GM12891 (cell line): ENCODE measurements at regions not wholly inside any gene's neighbourhood (a gene's known extent, or its start where the extent isn't known, plus 50 kb on each side); places are given as distances from the start of the nearest gene placed in this dataset.

Experiments used
- DNase-seq: peaks from one replicate; pipeline ENCODE4 v3.0.0; 2011; ENCODE audit warnings: low spot score; ENCODE audit not compliant: insufficient read length
- FAIRE-seq: peaks from 2 replicates; lab custom pipeline; 2011; peaks lifted over from hg19 to GRCh38; lab: Jason Lieb, UNC
- PAX5 ChIP-seq: IDR thresholded peaks from 2 replicates; pipeline ENCODE4 v1.6.1; 2011; ENCODE audit warnings: low read length, moderate library complexity, mild to moderate bottlenecking; ENCODE audit not compliant: insufficient read depth, severe bottlenecking
- POLR2A ChIP-seq: IDR thresholded peaks from 2 replicates; pipeline ENCODE4 v1.6.1; 2011; ENCODE audit warnings: low read depth, low read length, control low read depth
- POLR2AphosphoS5 ChIP-seq: IDR thresholded peaks from 2 replicates; pipeline ENCODE4 v1.6.1; 2011; ENCODE audit warnings: low read depth, low read length, control low read depth
- POU2F2 ChIP-seq: IDR thresholded peaks from 2 replicates; pipeline ENCODE4 v1.6.1; 2011; ENCODE audit warnings: low read depth, mild to moderate bottlenecking, control low read depth, low read length, moderate library complexity
- SPI1 ChIP-seq: IDR thresholded peaks from 2 replicates; pipeline ENCODE4 v1.6.1; 2011; ENCODE audit warnings: low read depth, low read length, control low read depth
- TAF1 ChIP-seq: IDR thresholded peaks from 2 replicates; pipeline ENCODE4 v1.6.1; 2011; ENCODE audit warnings: low read depth, low read length, control low read depth

DNA sequence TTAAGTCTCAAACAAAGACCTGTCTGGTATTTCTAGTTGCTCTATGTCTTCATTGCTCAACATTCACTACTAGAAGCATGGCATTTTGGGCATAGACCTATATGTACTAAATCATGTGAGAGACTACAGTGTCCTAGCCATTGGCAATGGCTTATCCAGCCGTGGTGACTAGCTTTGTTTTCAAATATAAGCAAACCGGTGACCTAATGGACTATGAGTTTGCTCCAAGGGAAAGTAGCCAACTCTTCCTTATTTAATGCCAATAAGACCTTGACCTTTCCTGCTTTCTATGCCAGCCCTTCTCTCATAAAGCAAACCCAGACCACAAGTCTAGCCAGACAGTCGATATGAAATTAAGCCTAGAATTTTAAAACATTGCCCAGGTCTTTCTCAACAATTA is 113.7 kb upstream of the CREB1 start:
- no peak for TF ChIP-seq POLR2AphosphoS5
- TF ChIP-seq SPI1: no peak
- TF ChIP-seq POLR2A: no peak
- no peak for DNase-seq
- FAIRE-seq: no peak

DNA sequence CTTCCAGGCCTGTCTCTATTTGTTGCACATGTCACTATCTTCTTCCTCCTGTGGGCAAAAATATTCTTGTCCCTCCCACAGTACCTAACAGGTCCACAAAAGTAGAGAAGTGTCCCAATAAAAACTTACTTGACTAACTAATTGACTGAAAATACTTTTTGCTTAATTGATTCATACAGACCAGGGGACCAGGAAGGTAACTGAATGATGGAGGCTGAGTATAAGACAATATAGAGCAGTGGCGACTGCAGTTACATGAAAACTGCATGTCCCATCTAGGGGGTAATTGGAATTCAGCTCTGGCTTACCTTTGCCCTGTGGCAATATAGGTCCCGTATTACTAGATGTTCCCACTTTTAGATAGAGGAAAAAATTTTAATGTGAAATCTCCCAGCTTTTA is 112.9 kb upstream of the CREB1 start:
- TF ChIP-seq PAX5: no peak
- TF ChIP-seq POU2F2: no peak
- no peak for TF ChIP-seq TAF1
- no peak for TF ChIP-seq POLR2A
- TF ChIP-seq POLR2AphosphoS5: no peak
- no peak for TF ChIP-seq SPI1

DNA sequence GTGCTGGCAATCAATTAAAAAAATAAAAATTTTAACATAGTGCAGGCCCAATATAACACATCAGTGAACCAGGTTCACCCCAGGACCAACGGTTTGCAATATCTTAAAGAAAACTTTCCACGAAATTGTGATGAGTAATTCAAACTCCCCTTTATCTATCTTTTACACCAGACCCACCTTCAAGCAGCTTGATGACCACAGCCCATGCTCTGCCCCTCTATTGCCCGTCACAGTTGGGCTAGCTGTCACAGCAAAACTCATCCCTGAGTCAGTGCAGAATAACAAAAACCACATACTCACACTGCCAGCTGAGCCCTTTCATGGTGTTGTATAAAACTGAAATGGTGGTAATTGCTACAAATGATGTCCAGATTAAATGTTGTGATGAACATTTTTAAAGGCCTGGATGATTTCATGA is 112.5 kb upstream of the CREB1 start:
- DNase-seq: no peak
- FAIRE-seq: peak; percentile 33
- no peak for TF ChIP-seq TAF1

More for the DNA sequence above, 112.9 kb upstream of the CREB1 start:
- no peak for FAIRE-seq
- no peak for DNase-seq

DNA sequence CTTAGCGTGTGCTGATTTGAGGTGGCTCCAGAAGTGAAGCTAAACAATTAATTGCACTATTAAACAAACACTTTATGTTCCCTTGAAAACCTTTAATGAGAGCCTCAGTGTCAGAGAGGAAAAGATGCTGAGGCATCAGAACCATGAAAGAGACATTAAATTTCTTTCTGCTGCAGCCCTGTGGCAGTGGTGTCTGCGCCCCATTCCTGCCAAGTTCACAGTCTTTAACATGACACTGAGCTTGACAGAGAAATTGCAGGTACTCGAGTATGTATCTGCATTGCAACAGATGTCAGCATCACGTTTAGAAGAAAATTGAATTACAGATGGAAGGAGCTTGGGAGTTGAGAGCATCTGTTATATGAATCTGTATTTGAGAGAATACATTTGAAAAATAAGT is 111.3 kb upstream of the CREB1 start:
- DNase-seq: no peak
- FAIRE-seq: no peak
- no peak for TF ChIP-seq POLR2AphosphoS5
- no peak for TF ChIP-seq TAF1
- no peak for TF ChIP-seq PAX5
- no peak for TF ChIP-seq SPI1
- TF ChIP-seq POU2F2: no peak
- no peak for TF ChIP-seq POLR2A

DNA sequence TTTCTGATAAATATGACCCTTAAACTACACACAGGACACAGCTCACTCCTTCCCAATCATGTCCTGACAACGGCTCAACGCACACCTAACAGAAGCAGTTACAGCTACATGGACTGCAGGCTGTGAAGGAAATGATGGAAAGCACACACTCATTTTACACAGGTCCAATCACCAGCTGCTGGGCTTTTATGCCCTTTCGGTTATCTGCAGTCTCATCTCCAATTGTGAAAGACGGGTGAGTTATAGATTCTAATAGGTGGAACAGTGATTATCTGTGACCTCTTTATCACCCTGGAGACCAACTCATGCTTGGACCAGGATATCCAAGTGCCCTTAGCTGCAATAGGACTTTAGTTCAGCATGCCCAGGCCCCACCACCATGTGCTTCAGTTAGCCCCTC is 110.4 kb upstream of the CREB1 start:
- TF ChIP-seq POLR2A: no peak
- TF ChIP-seq SPI1: no peak
- no peak for TF ChIP-seq POU2F2
- TF ChIP-seq POLR2AphosphoS5: no peak
- no peak for TF ChIP-seq PAX5
- no peak for TF ChIP-seq TAF1
- FAIRE-seq (no peak), DNase-seq (no peak)

DNA sequence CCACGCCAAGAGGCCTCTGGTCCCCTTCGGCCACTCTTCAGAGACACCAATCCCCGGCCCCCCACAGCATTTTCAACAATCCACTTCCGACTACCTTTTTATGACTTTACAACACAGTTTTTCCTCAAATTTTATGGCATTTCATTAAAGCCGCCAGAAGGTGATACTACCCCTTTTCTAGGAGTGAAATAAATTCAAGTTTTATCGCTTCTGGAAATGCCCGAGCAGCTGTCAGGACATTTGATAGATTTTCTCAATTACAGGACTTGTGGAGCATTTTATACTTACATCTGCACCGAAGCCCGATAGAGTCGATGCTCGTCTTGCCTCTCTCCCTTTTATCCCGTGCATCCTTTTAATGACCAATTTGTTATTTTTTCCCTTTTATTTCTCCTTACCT is 108.1 kb upstream of the CREB1 start:
- no peak for DNase-seq
- TF ChIP-seq POLR2AphosphoS5: no peak
- no peak for TF ChIP-seq PAX5
- no peak for TF ChIP-seq SPI1
- no peak for TF ChIP-seq TAF1
- no peak for TF ChIP-seq POLR2A
- TF ChIP-seq POU2F2: no peak
- FAIRE-seq: no peak

DNA sequence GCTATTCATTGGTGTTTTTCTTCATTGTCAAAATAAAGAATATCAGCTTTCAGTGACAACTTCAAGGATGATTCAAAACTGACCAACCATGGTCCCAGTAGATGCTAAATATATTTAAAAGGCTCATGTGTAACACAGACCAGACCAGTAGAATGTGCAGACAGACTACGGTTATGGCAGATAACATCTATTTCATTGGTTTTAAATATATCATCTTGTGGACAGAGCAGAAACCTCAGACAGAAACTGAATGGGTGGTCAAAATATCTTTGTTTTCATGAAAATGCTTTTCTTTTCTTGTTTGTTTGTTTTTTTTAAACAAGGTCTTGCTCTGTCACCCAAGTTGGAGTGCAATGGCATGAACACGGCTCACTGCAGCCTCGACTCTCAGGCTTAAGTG is 107.4 kb upstream of the CREB1 start:
- DNase-seq (no peak), FAIRE-seq (no peak)
- no peak for TF ChIP-seq TAF1
- no peak for TF ChIP-seq POU2F2

DNA sequence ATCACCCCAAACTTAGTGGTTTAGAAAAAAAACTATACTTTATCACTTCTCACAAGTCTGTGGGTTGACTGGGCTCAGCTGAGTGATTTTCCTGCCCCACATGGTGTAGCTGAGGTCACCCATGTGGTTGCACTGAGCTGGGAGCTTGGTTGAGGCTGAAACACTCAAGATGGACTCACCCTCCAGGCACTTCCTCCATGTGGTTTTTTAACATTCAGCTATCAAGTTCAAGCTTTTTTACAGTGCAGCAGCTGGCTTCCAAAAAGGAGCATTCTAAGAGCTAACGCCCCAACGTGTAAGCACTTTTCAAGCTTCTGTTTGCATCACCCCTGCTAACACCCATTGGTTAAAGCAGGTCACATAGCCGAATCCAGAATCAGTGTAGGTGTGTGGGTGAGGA is 105.9 kb upstream of the CREB1 start:
- TF ChIP-seq TAF1: no peak
- TF ChIP-seq POLR2A: no peak
- peak; percentile 37 for TF ChIP-seq PAX5
- TF ChIP-seq POU2F2: no peak
- peak; percentile 76 for TF ChIP-seq SPI1
- FAIRE-seq: peak; percentile 87
- DNase-seq: peak; percentile 21

DNA sequence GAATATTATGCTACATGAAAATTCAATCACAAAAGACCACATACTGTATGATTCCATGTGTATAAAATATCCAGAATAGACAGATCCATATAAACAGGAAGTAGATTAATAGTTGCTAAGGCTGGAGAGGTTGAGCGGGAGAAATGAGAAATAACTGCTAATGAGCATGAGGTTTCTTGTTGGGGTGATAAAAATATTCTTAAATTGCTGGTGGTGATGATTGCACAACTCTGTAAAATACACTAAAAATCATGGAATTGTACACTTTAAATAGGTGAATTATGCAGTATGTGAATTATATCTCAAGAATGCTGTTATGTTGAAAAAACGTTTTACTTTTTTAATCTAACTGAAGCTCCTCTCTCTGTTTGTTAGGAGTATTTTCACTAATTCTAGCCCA is 101.8 kb upstream of the CREB1 start:
- DNase-seq: no peak
- TF ChIP-seq TAF1 (no peak), SPI1 (no peak), POU2F2 (no peak)
- no peak for FAIRE-seq

DNA sequence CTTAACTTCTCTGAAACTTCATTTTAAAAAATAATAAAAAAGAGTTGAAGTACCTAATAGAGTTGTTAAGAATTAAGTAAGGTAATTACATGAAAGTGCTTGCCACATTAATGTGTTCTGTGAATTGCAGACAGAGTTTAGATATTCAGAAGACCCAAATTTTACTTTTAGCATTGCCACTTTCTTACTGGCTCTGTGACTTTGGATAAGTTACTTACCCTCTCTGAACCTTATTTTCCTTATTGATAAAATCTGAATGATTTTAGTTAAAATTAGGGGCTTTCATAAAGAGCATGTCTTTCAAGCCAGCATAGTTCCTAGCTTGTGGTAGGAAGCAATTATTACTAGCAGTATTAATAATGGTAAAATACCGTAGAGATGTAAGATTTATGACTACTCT is 101.2 kb upstream of the CREB1 start:
- FAIRE-seq (no peak), DNase-seq (no peak)
- TF ChIP-seq POLR2A (no peak), TAF1 (no peak), POU2F2 (no peak), POLR2AphosphoS5 (no peak), SPI1 (no peak), PAX5 (no peak)

DNA sequence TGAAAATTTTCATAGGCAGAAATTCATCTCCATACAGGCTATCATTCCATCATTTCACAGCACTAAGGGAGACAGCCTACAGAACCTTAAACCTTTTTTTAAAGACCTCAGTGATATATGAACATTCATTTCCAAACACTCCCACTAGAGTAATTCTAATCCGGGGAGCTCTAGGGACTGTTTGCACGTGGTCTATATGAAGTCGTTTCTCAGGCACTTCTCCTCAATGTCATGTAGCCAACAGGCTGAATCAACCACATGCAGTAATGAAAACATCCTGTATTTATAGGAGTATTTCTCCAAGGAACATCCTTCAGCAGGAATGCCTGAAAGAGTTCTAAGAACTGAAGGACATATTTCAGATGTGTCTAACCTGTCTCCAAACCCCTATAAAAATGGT is 97.3 kb upstream of the CREB1 start:
- TF ChIP-seq POLR2AphosphoS5: no peak
- no peak for TF ChIP-seq SPI1
- no peak for TF ChIP-seq POLR2A
- TF ChIP-seq POU2F2: no peak
- TF ChIP-seq TAF1: no peak
- no peak for TF ChIP-seq PAX5
- FAIRE-seq: no peak
- DNase-seq: no peak
